Mesendoderm (in vitro differentiated cells): ENCODE measurements at regions not wholly inside any gene's neighbourhood (a gene's known extent, or its start where the extent isn't known, plus 50 kb on each side); places are given as distances from the start of the nearest gene placed in this dataset.

ENCODE experiments used
- DNase-seq: peaks from one replicate; pipeline ENCODE4 v3.0.0; 2013
- H2AK5ac ChIP-seq: 2 replicates; pipeline ENCODE4 v1.6.1; 2013; ENCODE audit warnings: low read length, inconsistent platforms
- H2BK120ac ChIP-seq: 2 replicates; pipeline ENCODE4 v1.6.1; 2013; ENCODE audit warnings: low read depth, mild to moderate bottlenecking, low read length, moderate library complexity, mixed read lengths
- H2BK15ac ChIP-seq: replicated peaks from 2 replicates; pipeline ENCODE4 v1.6.1; 2013; ENCODE audit warnings: low read depth, mild to moderate bottlenecking, moderate library complexity
- H2BK5ac ChIP-seq: 2 replicates; pipeline ENCODE4 v1.6.1; 2013; ENCODE audit warnings: low read length, inconsistent platforms
- H3K18ac ChIP-seq: 2 replicates; pipeline ENCODE4 v1.6.1; 2013; ENCODE audit warnings: mild to moderate bottlenecking, low read length, mixed read lengths
- H3K23ac ChIP-seq: one replicate; pipeline ENCODE4 v1.6.1; 2013; ENCODE audit warnings: low read length
- H3K27ac ChIP-seq: 2 replicates; pipeline ENCODE4 v1.5.1; 2013; ENCODE audit warnings: low read depth, mild to moderate bottlenecking, inconsistent platforms, low read length, moderate library complexity
- H3K27me3 ChIP-seq: 2 replicates; pipeline ENCODE4 v1.6.1; 2013; ENCODE audit warnings: low read length, control low read depth, mild to moderate bottlenecking, inconsistent platforms; ENCODE audit not compliant: insufficient read depth, poor library complexity
- H3K36me3 ChIP-seq: 2 replicates; pipeline ENCODE4 v1.6.1; 2013; ENCODE audit warnings: low read length, inconsistent platforms; ENCODE audit not compliant: control insufficient read depth, insufficient read depth
- H3K4ac ChIP-seq: one replicate; pipeline ENCODE4 v1.6.1; 2013; ENCODE audit warnings: low read depth, mild to moderate bottlenecking, low read length, moderate library complexity
- H3K4me1 ChIP-seq: 2 replicates; pipeline ENCODE4 v1.6.1; 2013; ENCODE audit warnings: low read depth, low read length, inconsistent platforms; ENCODE audit not compliant: control insufficient read depth
- H3K4me2 ChIP-seq: 2 replicates; pipeline ENCODE4 v1.6.1; 2013; ENCODE audit warnings: low read length
- H3K4me3 ChIP-seq: 2 replicates; pipeline ENCODE4 v1.5.1; 2013; ENCODE audit warnings: mild to moderate bottlenecking, low read length
- H3K56ac ChIP-seq: one replicate; pipeline ENCODE4 v1.6.1; 2013; ENCODE audit warnings: low read length
- H3K79me1 ChIP-seq: 2 replicates; pipeline ENCODE4 v1.6.1; 2013; ENCODE audit warnings: low read length, inconsistent platforms
- H3K79me2 ChIP-seq: 2 replicates; pipeline ENCODE4 v1.6.1; 2013; ENCODE audit warnings: mild to moderate bottlenecking, low read length; ENCODE audit not compliant: control insufficient read depth, insufficient read depth
- H3K9ac ChIP-seq: 2 replicates; pipeline ENCODE4 v1.6.1; 2013; ENCODE audit warnings: low read length, inconsistent platforms
- H4K5ac ChIP-seq: one replicate; pipeline ENCODE4 v1.6.1; 2013; ENCODE audit warnings: low read length
- H4K8ac ChIP-seq: one replicate; pipeline ENCODE4 v1.6.1; 2013; ENCODE audit warnings: low read depth, mild to moderate bottlenecking, control low read depth, low read length, moderate library complexity
- WGBS: extraction: QIAGEN DNeasy Blood & Tissue Kit; methylation state at CpG from one replicate; pipeline ENCODE4 v1.1.7; 2013; ENCODE audit warnings: low lambda C conversion rate, missing lambda C conversion rate; ENCODE audit not compliant: insufficient coverage; ENCODE audit errors: extremely low coverage; 5-methylcytosine and 5-hydroxymethylcytosine counted together

DNA sequence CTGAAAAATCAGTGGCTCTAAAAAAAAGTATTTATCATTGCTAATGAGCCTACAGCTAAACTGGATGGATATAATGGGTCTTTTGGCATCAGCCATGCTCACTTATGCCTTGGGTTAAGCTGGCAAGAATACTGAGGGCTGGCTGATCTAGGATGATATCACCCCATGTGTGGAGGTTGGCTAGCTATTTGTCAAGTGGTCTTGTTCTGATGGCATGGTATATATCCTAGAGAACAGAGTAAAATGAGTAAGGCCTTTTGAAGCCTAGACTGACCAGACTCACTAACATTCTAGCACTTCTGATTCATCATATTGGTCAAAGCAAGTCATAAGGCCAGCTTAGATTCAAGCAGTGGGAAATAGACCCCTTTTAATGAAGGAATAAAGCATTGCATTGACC is 383.0 kb downstream of the SLITRK1 start:
- Histone ChIP-seq H2BK120ac (no peak overlapping the region), H4K8ac (no peak overlapping the region), H2AK5ac (no peak overlapping the region), H2BK5ac (no peak overlapping the region), H4K5ac (no peak overlapping the region), H3K9ac (no peak overlapping the region), H3K4me3 (no peak overlapping the region), H3K4ac (no peak overlapping the region), H3K56ac (no peak overlapping the region), H3K18ac (no peak overlapping the region), H3K79me1 (no peaks in the 10 kb centered on the region), H3K23ac (no peak overlapping the region), H3K27ac (no peak overlapping the region), H3K27me3 (no peaks in the 10 kb centered on the region), H3K4me2 (no peak overlapping the region), H2BK15ac (no peak overlapping the region), H3K4me1 (no peaks in the 10 kb centered on the region), H3K36me3 (no peaks in the 10 kb centered on the region), H3K79me2 (no peaks in the 10 kb centered on the region)
- no peak for DNase-seq

- no peaks in the 10 kb centered on the region for H3K79me2 ChIP-seq
- H3K4me2 ChIP-seq, result no peak overlapping the region
- H3K56ac ChIP-seq, result no peak overlapping the region
- H3K36me3 ChIP-seq, result no peaks in the 10 kb centered on the region
- no peaks in the 10 kb centered on the region for H3K79me1 ChIP-seq
- no peak overlapping the region for H3K4ac ChIP-seq
- H3K4me3 ChIP-seq, result no peak overlapping the region
- no peak overlapping the region for H3K23ac ChIP-seq
- H2BK5ac ChIP-seq, result no peak overlapping the region
- DNase-seq, result no peak
- no peak overlapping the region for H3K27ac ChIP-seq
- H2BK15ac ChIP-seq, result no peak overlapping the region
- H2BK120ac ChIP-seq, result no peak overlapping the region
- H3K4me1 ChIP-seq, result no peaks in the 10 kb centered on the region
- no peak overlapping the region for H4K8ac ChIP-seq
- no peaks in the 10 kb centered on the region for H3K27me3 ChIP-seq
- H3K18ac ChIP-seq, result no peak overlapping the region
- no peak overlapping the region for H3K9ac ChIP-seq
- no peak overlapping the region for H2AK5ac ChIP-seq
- no CpG with 5 or more reads among the region's 2 CpGs for WGBS
- no peak overlapping the region for H4K5ac ChIP-seq
Measured at GRCh38 chr13:83498481-83499190, 383.6 kb downstream of the SLITRK1 start.

DNA sequence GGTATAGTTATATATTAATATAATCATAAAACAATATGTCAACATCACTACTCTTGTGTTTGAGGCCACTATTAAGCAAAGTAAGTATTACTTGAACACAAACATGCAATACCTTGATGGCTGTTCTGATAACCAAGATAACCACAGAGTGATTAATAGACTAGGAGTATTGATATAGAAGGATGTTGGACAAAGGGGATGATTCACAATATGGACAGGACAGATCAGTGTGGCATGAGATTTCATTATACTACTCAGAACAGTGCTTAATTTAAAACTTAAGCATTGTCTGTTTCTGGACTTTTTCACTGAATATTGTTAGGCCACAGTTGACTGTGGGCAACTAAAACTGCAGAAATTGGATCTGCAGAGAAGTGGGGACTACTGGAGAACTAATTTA is 384.2 kb downstream of the SLITRK1 start:
- Histone ChIP-seq H2BK120ac (no peak overlapping the region), H3K27me3 (no peaks in the 10 kb centered on the region), H3K4me3 (no peak overlapping the region), H2BK5ac (no peak overlapping the region), H3K23ac (no peak overlapping the region), H3K27ac (no peak overlapping the region), H3K4ac (no peak overlapping the region), H3K36me3 (no peaks in the 10 kb centered on the region), H3K18ac (no peak overlapping the region), H3K79me1 (no peaks in the 10 kb centered on the region), H2BK15ac (no peak overlapping the region), H4K5ac (no peak overlapping the region), H3K4me1 (no peaks in the 10 kb centered on the region), H4K8ac (no peak overlapping the region), H3K9ac (no peak overlapping the region), H2AK5ac (no peak overlapping the region), H3K4me2 (no peak overlapping the region), H3K79me2 (no peaks in the 10 kb centered on the region), H3K56ac (no peak overlapping the region)
- DNase-seq, result no peak

DNA sequence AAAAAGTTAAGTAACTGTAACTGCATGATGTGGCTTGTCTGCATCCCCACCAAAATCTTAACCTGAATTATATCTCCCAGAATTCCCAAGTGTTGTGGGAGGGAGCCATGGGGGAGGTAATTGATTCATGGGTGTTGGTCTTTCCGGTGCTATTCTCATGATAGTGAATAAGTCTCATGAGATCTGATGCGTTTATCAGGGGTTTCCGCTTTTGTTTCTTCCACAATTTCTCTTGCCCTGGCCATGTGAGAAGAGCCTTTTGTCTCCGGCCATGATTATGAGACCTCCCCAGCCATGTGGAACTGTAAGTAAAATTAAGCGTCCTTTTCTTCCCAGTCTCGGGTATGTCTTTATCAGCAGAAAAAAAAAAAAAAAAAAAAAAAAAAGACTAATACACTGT is 385.8 kb downstream of the SLITRK1 start:
- Histone ChIP-seq H3K4me3 (no peak overlapping the region), H4K5ac (no peak overlapping the region), H3K79me1 (no peaks in the 10 kb centered on the region), H3K4me2 (no peak overlapping the region), H3K27me3 (no peaks in the 10 kb centered on the region), H2BK120ac (no peak overlapping the region), H2BK15ac (no peak overlapping the region), H3K36me3 (no peaks in the 10 kb centered on the region), H3K27ac (no peak overlapping the region), H2AK5ac (no peak overlapping the region), H3K4ac (no peak overlapping the region), H3K79me2 (no peaks in the 10 kb centered on the region), H4K8ac (no peak overlapping the region), H3K18ac (no peak overlapping the region), H2BK5ac (no peak overlapping the region), H3K23ac (no peak overlapping the region), H3K4me1 (no peaks in the 10 kb centered on the region), H3K9ac (no peak overlapping the region), H3K56ac (no peak overlapping the region)
- WGBS, result no CpG with 5 or more reads among the region's 6 CpGs
- no peak for DNase-seq

DNA sequence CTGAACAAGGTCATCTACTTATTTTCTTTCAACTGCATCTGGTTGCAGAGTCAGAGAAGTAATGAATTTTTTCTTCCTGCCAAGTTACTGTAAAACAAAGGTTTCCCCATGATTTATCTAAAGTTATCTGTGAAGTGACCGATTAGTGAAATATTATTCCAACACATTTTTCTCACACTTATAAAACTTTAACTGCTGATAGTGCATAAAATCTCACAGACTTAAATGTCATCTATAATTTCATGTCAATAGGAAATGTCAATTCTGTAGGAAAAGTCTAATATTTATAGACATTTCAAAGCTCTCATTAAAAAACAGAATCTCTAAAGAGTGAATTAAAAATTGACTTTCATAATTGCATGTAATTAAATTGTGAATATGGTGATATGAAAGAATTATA is 397.2 kb downstream of the SLITRK1 start:
- no peak overlapping the region for H3K9ac ChIP-seq
- H3K56ac ChIP-seq, result no peak overlapping the region
- H3K27me3 ChIP-seq, result no peaks in the 10 kb centered on the region
- no peak overlapping the region for H3K23ac ChIP-seq
- H2AK5ac ChIP-seq, result no peak overlapping the region
- no peak overlapping the region for H4K5ac ChIP-seq
- no peak overlapping the region for H4K8ac ChIP-seq
- H3K4me3 ChIP-seq, result no peak overlapping the region
- no peak overlapping the region for H2BK5ac ChIP-seq
- H3K27ac ChIP-seq, result no peak overlapping the region
- no peak overlapping the region for H2BK120ac ChIP-seq
- H3K4ac ChIP-seq, result no peak overlapping the region
- no peak overlapping the region for H3K4me2 ChIP-seq
- no peaks in the 10 kb centered on the region for H3K79me1 ChIP-seq
- H3K4me1 ChIP-seq, result no peaks in the 10 kb centered on the region
- H3K18ac ChIP-seq, result no peak overlapping the region
- no peaks in the 10 kb centered on the region for H3K36me3 ChIP-seq
- DNase-seq, result no peak
- no peak overlapping the region for H2BK15ac ChIP-seq
- no CpG with 5 or more reads among the region's 1 CpG for WGBS
- H3K79me2 ChIP-seq, result no peaks in the 10 kb centered on the region

GRCh38 chr13:83471011-83471410 is 411.3 kb downstream of the SLITRK1 start:
- no peaks in the 10 kb centered on the region for H3K79me1 ChIP-seq
- H3K27ac ChIP-seq, result no peak overlapping the region
- DNase-seq, result no peak
- no peak overlapping the region for H3K9ac ChIP-seq
- no peaks in the 10 kb centered on the region for H3K27me3 ChIP-seq
- no peaks in the 10 kb centered on the region for H3K4me1 ChIP-seq
- no peak overlapping the region for H2BK15ac ChIP-seq
- H3K36me3 ChIP-seq, result no peaks in the 10 kb centered on the region
- H2AK5ac ChIP-seq, result no peak overlapping the region
- no peak overlapping the region for H3K56ac ChIP-seq
- no peak overlapping the region for H3K23ac ChIP-seq
- no CpG with 5 or more reads among the region's 1 CpG for WGBS
- H3K4me2 ChIP-seq, result no peak overlapping the region
- no peak overlapping the region for H3K4ac ChIP-seq
- no peak overlapping the region for H4K8ac ChIP-seq
- H3K4me3 ChIP-seq, result no peak overlapping the region
- H3K79me2 ChIP-seq, result no peaks in the 10 kb centered on the region
- no peak overlapping the region for H2BK5ac ChIP-seq
- no peak overlapping the region for H2BK120ac ChIP-seq
- no peak overlapping the region for H3K18ac ChIP-seq
- no peak overlapping the region for H4K5ac ChIP-seq
